HS-5 (cell line): ENCODE measurements at regions not wholly inside any gene's neighbourhood (a gene's known extent, or its start where the extent isn't known, plus 50 kb on each side); places are given as distances from the start of the nearest gene placed in this dataset.
"Not testable (repeated sequence)": the region's sequence is repeated elsewhere in the genome, so short reads cannot be mapped to it uniquely, and the experiment has no call there.

Experiments
- DNase-seq: peaks from one replicate; pipeline ENCODE4 v3.0.0-alpha.2; 2012; ENCODE audit warnings: low read depth

GRCh38 chr5:91607675-91608074, 224.6 kb upstream of the ARRDC3 start:
- no peak for DNase-seq

- DNase-seq = no peak
Observed at GRCh38 chr5:91599863-91600262, 216.7 kb upstream of the ARRDC3 start.

- no peak for DNase-seq
Observed at GRCh38 chr5:91598216-91598615, 215.1 kb upstream of the ARRDC3 start.

GRCh38 chr5:91595424-91595823, 212.3 kb upstream of the ARRDC3 start:
- no peak for DNase-seq

- no peak for DNase-seq
Observed at GRCh38 chr5:91591076-91591475, 208.0 kb upstream of the ARRDC3 start.

GRCh38 chr5:91586232-91586631, 203.1 kb upstream of the ARRDC3 start:
- no peak for DNase-seq

GRCh38 chr5:91584352-91584751, 201.2 kb upstream of the ARRDC3 start:
- DNase-seq = no peak

- not testable (repeated sequence) for DNase-seq
Observed at GRCh38 chr5:91566012-91566411, 182.9 kb upstream of the ARRDC3 start.

- DNase-seq = no peak
Observed at GRCh38 chr5:91562922-91563321, 179.8 kb upstream of the ARRDC3 start.

- peak; percentile 37 for DNase-seq
Observed at GRCh38 chr5:91541696-91542095, 158.6 kb upstream of the ARRDC3 start.

- DNase-seq = no peak
Observed at GRCh38 chr5:91538179-91538578, 155.1 kb upstream of the ARRDC3 start.

- DNase-seq = no peak
Observed at GRCh38 chr5:91535499-91535898, 152.4 kb upstream of the ARRDC3 start.

GRCh38 chr5:91534332-91534731, 151.2 kb upstream of the ARRDC3 start:
- DNase-seq = no peak

GRCh38 chr5:91532779-91533178, 149.7 kb upstream of the ARRDC3 start:
- DNase-seq = no peak

GRCh38 chr5:91532281-91532680, 149.2 kb upstream of the ARRDC3 start:
- no peak for DNase-seq

GRCh38 chr5:91528831-91529230, 145.7 kb upstream of the ARRDC3 start:
- DNase-seq = no peak

GRCh38 chr5:91521785-91522184, 138.7 kb upstream of the ARRDC3 start:
- DNase-seq = no peak

GRCh38 chr5:91521334-91521733, 138.2 kb upstream of the ARRDC3 start:
- DNase-seq = no peak

- no peak for DNase-seq
Observed at GRCh38 chr5:91514400-91514799, 131.3 kb upstream of the ARRDC3 start.

GRCh38 chr5:91503321-91503720, 120.2 kb upstream of the ARRDC3 start:
- DNase-seq = no peak

GRCh38 chr5:91500758-91501157, 117.6 kb upstream of the ARRDC3 start:
- DNase-seq = no peak

GRCh38 chr5:91499943-91500531, 116.9 kb upstream of the ARRDC3 start:
- DNase-seq = peak; percentile 35

GRCh38 chr5:91495699-91496098, 112.6 kb upstream of the ARRDC3 start:
- DNase-seq = no peak

GRCh38 chr5:91494447-91494996, 111.4 kb upstream of the ARRDC3 start:
- no peak for DNase-seq
